NCI-H460 (cell line): ENCODE measurements at regions not wholly inside any gene's neighbourhood (a gene's known extent, or its start where the extent isn't known, plus 50 kb on each side); places are given as distances from the start of the nearest gene placed in this dataset.

Experiments used
- small RNA-seq, 2 experiments: library from RNA; depleted of rRNA; stranded (forward); fragments of <200 nt; gene quantifications; one replicate each; pipeline ENCODE3, GENCODE V24; 2014

Small RNA genes in the stretch of these regions (small RNA-seq; reads per million reads assigned to genes)
- gene AC174048.1 (0 reads per million in 2 experiments), gene RF00561 (0 reads per million in 2 experiments)
